Liver (tissue), 3 donors: ENCODE measurements at regions not wholly inside any gene's neighbourhood (a gene's known extent, or its start where the extent isn't known, plus 50 kb on each side); places are given as distances from the start of the nearest gene placed in this dataset.

ENCODE experiments used
- EGR1 ChIP-seq, 2 donors: IDR thresholded peaks; 2 replicates each; pipeline ENCODE4 v1.6.1; 2016 to 2018; ENCODE audit warnings: antibody characterized with exemption in 2 of 2, low read depth in 2 of 2
- FOXA1 ChIP-seq: IDR thresholded peaks from 2 replicates; pipeline ENCODE4 v1.6.1; 2016; ENCODE audit warnings: antibody characterized with exemption
- GABPA ChIP-seq, 2 donors: IDR thresholded peaks in 1 of 2; conservative IDR thresholded peaks in 1 of 2; 2 replicates each; pipeline ENCODE4 v1.6.1; 2016; ENCODE audit warnings: antibody characterized with exemption in 2 of 2, mild to moderate bottlenecking in 1 of 2, moderate library complexity in 1 of 2
- JUND ChIP-seq, 2 donors: IDR thresholded peaks; 2 replicates each; pipeline ENCODE4 v1.6.1; 2016; ENCODE audit warnings: antibody characterized with exemption in 2 of 2
- NR2F2 ChIP-seq: IDR thresholded peaks from 2 replicates; pipeline ENCODE4 v1.6.1; 2016; ENCODE audit warnings: antibody characterized with exemption
- SP1 ChIP-seq: IDR thresholded peaks from 2 replicates; pipeline ENCODE4 v1.6.1; 2018; ENCODE audit warnings: antibody characterized with exemption, mild to moderate bottlenecking
- TAF1 ChIP-seq: conservative IDR thresholded peaks from 2 replicates; pipeline ENCODE4 v1.6.1; 2016; ENCODE audit warnings: antibody characterized with exemption, mild to moderate bottlenecking
- YY1 ChIP-seq: IDR thresholded peaks from 2 replicates; pipeline ENCODE4 v1.6.1; 2016; ENCODE audit warnings: antibody characterized with exemption, mild to moderate bottlenecking
- TF ChIP-seq, protein P1 (sequence below): fragments of 150-350 bp; IDR thresholded peaks from 2 replicates; pipeline ENCODE4 v1.5.1; 2017; ENCODE audit warnings: improper control_type of control experiment, low read depth, low read length; ENCODE audit not compliant: missing input control
- TF ChIP-seq, protein P2 (sequence below): IDR thresholded peaks from 2 replicates; pipeline ENCODE4 v1.6.1; 2016; ENCODE audit warnings: antibody characterized with exemption, mild to moderate bottlenecking
- TF ChIP-seq, protein P3 (sequence below): IDR thresholded peaks from 2 replicates; pipeline ENCODE4 v1.6.1; 2016; ENCODE audit warnings: antibody characterized with exemption
- TF ChIP-seq, protein P4 (sequence below): IDR thresholded peaks from 2 replicates; pipeline ENCODE4 v1.6.1; 2016; ENCODE audit warnings: antibody characterized with exemption
- donor health status: healthy.
- donor health status: healthy.

DNA sequence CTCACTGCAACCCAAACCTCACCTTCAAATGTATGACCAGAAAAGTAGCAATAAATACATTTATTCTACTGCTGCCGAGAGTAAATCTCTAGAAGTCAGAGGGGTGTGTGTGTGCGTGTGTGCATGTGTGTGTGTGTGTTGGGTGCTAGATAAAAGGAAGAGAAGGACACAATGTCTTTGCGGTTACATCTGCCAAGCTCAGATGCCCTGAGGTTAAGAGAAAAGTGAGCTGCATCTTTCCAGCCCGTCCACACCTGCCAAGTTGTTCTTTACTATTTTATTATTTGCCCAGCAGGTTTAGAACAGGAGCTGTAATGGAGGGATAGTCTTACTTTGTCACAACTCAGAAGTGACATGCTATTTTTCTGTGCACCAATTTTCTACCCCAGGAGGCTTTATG, 54.5 kb upstream of the ANKFN1 start:
- TF ChIP-seq, protein P1, sequence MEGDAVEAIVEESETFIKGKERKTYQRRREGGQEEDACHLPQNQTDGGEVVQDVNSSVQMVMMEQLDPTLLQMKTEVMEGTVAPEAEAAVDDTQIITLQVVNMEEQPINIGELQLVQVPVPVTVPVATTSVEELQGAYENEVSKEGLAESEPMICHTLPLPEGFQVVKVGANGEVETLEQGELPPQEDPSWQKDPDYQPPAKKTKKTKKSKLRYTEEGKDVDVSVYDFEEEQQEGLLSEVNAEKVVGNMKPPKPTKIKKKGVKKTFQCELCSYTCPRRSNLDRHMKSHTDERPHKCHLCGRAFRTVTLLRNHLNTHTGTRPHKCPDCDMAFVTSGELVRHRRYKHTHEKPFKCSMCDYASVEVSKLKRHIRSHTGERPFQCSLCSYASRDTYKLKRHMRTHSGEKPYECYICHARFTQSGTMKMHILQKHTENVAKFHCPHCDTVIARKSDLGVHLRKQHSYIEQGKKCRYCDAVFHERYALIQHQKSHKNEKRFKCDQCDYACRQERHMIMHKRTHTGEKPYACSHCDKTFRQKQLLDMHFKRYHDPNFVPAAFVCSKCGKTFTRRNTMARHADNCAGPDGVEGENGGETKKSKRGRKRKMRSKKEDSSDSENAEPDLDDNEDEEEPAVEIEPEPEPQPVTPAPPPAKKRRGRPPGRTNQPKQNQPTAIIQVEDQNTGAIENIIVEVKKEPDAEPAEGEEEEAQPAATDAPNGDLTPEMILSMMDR: no peak
- TF ChIP-seq, protein P2, sequence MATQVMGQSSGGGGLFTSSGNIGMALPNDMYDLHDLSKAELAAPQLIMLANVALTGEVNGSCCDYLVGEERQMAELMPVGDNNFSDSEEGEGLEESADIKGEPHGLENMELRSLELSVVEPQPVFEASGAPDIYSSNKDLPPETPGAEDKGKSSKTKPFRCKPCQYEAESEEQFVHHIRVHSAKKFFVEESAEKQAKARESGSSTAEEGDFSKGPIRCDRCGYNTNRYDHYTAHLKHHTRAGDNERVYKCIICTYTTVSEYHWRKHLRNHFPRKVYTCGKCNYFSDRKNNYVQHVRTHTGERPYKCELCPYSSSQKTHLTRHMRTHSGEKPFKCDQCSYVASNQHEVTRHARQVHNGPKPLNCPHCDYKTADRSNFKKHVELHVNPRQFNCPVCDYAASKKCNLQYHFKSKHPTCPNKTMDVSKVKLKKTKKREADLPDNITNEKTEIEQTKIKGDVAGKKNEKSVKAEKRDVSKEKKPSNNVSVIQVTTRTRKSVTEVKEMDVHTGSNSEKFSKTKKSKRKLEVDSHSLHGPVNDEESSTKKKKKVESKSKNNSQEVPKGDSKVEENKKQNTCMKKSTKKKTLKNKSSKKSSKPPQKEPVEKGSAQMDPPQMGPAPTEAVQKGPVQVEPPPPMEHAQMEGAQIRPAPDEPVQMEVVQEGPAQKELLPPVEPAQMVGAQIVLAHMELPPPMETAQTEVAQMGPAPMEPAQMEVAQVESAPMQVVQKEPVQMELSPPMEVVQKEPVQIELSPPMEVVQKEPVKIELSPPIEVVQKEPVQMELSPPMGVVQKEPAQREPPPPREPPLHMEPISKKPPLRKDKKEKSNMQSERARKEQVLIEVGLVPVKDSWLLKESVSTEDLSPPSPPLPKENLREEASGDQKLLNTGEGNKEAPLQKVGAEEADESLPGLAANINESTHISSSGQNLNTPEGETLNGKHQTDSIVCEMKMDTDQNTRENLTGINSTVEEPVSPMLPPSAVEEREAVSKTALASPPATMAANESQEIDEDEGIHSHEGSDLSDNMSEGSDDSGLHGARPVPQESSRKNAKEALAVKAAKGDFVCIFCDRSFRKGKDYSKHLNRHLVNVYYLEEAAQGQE: no peak
- TF ChIP-seq YY1 (no peak), NR2F2 (no peak), FOXA1 (no peak), JUND (IDR thresholded peaks at IDR 0.05) (no peak), EGR1 (IDR thresholded peaks at IDR 0.05; ENCODE audit: low read depth in 2 of 2) (no peak), TAF1 (no peak), SP1 (no peak), GABPA (IDR thresholded peaks at IDR 0.05 in 1 of 2, conservative IDR thresholded peaks at IDR 0.05 in 1 of 2) (no peak)
- TF ChIP-seq, protein P3, sequence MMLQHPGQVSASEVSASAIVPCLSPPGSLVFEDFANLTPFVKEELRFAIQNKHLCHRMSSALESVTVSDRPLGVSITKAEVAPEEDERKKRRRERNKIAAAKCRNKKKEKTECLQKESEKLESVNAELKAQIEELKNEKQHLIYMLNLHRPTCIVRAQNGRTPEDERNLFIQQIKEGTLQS: no peak
- TF ChIP-seq, protein P4, sequence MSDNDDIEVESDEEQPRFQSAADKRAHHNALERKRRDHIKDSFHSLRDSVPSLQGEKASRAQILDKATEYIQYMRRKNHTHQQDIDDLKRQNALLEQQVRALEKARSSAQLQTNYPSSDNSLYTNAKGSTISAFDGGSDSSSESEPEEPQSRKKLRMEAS: no peak
